Mammary epithelial cell (primary cell): ENCODE measurements at regions not wholly inside any gene's neighbourhood (a gene's known extent, or its start where the extent isn't known, plus 50 kb on each side); places are given as distances from the start of the nearest gene placed in this dataset.

Source experiments
- EZH2 ChIP-seq: IDR thresholded peaks from 2 replicates; pipeline ENCODE4 v1.6.1; 2012; ENCODE audit warnings: low read length, inconsistent platforms, borderline replicate concordance
- TF ChIP-seq, protein P1 (sequence below), 2 donors: IDR thresholded peaks in 1 of 2; conservative IDR thresholded peaks in 1 of 2; 2 replicates each; pipeline ENCODE4 v1.5.1; 2011 to 2012; ENCODE audit warnings: inconsistent platforms in 2 of 2, low read length in 2 of 2, mild to moderate bottlenecking in 2 of 2, control low read depth in 1 of 2, low read depth in 1 of 2; ENCODE audit not compliant: insufficient read depth in 1 of 2; ENCODE audit errors: extremely low read depth in 1 of 2

DNA sequence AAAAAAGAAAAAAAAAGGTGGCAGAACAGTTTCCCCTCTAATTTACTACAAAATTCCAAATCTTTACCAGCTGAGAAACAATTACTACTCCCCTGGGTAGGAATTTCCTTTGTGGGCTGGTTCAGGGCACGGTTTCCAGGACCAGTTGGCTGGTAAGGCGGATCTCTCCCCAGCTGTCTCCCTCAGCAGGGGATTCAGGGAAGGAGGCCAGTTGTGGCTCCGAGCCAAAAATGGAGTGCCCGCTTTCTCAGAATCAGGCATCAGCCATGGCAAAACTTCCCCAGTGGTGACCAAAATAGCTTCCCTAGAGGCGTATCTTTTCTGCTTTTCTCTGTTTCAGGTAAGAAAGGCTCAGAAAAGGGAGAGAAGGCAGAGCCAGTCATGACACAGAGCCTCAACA is 91.2 kb downstream of the ZNF22 start:
- TF ChIP-seq, protein P1, sequence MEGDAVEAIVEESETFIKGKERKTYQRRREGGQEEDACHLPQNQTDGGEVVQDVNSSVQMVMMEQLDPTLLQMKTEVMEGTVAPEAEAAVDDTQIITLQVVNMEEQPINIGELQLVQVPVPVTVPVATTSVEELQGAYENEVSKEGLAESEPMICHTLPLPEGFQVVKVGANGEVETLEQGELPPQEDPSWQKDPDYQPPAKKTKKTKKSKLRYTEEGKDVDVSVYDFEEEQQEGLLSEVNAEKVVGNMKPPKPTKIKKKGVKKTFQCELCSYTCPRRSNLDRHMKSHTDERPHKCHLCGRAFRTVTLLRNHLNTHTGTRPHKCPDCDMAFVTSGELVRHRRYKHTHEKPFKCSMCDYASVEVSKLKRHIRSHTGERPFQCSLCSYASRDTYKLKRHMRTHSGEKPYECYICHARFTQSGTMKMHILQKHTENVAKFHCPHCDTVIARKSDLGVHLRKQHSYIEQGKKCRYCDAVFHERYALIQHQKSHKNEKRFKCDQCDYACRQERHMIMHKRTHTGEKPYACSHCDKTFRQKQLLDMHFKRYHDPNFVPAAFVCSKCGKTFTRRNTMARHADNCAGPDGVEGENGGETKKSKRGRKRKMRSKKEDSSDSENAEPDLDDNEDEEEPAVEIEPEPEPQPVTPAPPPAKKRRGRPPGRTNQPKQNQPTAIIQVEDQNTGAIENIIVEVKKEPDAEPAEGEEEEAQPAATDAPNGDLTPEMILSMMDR (conservative IDR thresholded peaks at IDR 0.05 in 1 of 2, IDR thresholded peaks at IDR 0.05 in 1 of 2; ENCODE audit: extremely low read depth in 1 of 2, insufficient read depth in 1 of 2, low read depth in 1 of 2, low read length in 2 of 2), result no peak
- TF ChIP-seq EZH2, result no peak
